ENCODE measurements at regions not wholly inside any gene's neighbourhood (a gene's known extent, or its start where the extent isn't known, plus 50 kb on each side); places are given as distances from the start of the nearest gene placed in this dataset.
"Not testable (repeated sequence)": the region's sequence is repeated elsewhere in the genome, so short reads cannot be mapped to it uniquely, and the experiment has no call there.

DNA sequence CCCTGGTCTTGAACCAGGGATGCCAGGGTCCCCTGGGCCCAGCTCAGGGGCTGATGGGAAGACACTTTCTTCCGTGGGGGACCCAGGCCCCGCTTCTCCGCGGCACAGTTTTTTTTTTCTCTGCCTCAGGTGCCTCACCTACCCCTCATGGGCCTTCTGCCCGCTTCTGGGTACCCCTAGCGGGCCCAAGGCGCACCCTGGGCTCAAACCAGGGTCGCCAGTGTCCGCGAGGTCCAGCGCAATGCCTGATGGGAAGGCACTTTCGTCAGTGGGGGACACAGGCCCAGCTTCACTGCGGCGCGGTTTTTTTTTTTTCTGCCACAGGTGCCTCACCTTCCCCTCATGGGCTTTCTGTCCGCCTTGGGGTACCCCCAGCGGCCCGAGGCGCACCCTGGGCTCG lies 163.9 kb upstream of the ZNG1F start:
- DNase-seq; H3K27me3 ChIP-seq; H3K9me3 ChIP-seq (replicated peaks in 1 of 3); H3K4me3 ChIP-seq; intact Hi-C loops (cut with DNase I); H3K27ac ChIP-seq; H3K4me1 ChIP-seq (replicated peaks in 1 of 2); H3K36me3 ChIP-seq (replicated peaks in 1 of 2): not testable (repeated sequence)
- 85 to 92% (median 88%) methylated on average over 15 to 18 of the region's 20 CpGs for WGBS, 4 donors

- H3K36me3 ChIP-seq (replicated peaks in 1 of 2); H3K27me3 ChIP-seq; H3K4me3 ChIP-seq; H3K27ac ChIP-seq; DNase-seq; intact Hi-C loops (cut with DNase I); H3K9me3 ChIP-seq (replicated peaks in 1 of 3); H3K4me1 ChIP-seq (replicated peaks in 1 of 2): not testable (repeated sequence)
- 80 to 90% (median 87%) methylated on average over 14 to 20 of the region's 20 CpGs for WGBS, 4 donors
Measured at GRCh38 chr9:41352390-41352789, 163.3 kb upstream of the ZNG1F start.

DNA sequence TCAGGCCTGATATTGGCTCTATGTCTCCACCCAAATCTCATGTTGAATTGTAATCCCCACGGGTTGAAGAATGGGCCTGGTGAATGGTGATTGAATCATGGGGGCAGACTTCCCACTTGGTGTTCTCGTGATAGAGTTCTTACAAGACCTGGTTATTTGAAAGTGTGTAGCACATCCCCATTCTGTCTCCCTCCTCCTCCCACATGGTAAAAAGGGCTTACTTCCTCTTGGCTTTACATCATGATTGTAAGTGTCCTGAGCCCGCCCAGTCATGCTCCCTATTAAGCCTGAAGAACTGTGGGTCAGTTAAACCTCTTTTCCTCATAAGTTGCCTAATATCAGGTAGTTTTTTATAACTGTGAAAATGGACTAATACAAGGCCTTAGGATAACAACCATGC lies 158.8 kb upstream of the ZNG1F start:
- H3K27ac ChIP-seq; H3K4me3 ChIP-seq; H3K4me1 ChIP-seq (replicated peaks in 1 of 2); DNase-seq; H3K9me3 ChIP-seq (replicated peaks in 1 of 3); H3K36me3 ChIP-seq (replicated peaks in 1 of 2); intact Hi-C loops (cut with DNase I); H3K27me3 ChIP-seq: not testable (repeated sequence)
- 78 to 88% (median 79%) methylated on average over 1 to 2 of the region's 3 CpGs; no CpG with 5 or more reads in 1 of the 4 donors for WGBS, 4 donors

GRCh38 chr9:41332562-41332961 lies 143.4 kb upstream of the ZNG1F start:
- H3K36me3 ChIP-seq (replicated peaks in 1 of 2); intact Hi-C loops (cut with DNase I): not testable (repeated sequence)
- WGBS, 4 donors: 60 to 83% methylated on average over 1 to 2 of the region's 5 CpGs; no CpG with 5 or more reads in 2 of the 4 donors

GRCh38 chr9:41321277-41321676 lies 132.2 kb upstream of the ZNG1F start:
- H3K9me3 ChIP-seq (replicated peaks in 1 of 3); DNase-seq; H3K27me3 ChIP-seq; H3K27ac ChIP-seq; H3K4me3 ChIP-seq; H3K36me3 ChIP-seq (replicated peaks in 1 of 2); H3K4me1 ChIP-seq (replicated peaks in 1 of 2); intact Hi-C loops (cut with DNase I): not testable (repeated sequence)
- 59 to 78% (median 72%) methylated on average over 2 of the region's 2 CpGs; no CpG with 5 or more reads in 1 of the 4 donors for WGBS, 4 donors

More at GRCh38 chr9:41332562-41332961, 143.4 kb upstream of the ZNG1F start:
- not testable (repeated sequence) for H3K27ac ChIP-seq; H3K4me3 ChIP-seq; H3K9me3 ChIP-seq (replicated peaks in 1 of 3); H3K4me1 ChIP-seq (replicated peaks in 1 of 2); H3K27me3 ChIP-seq; DNase-seq

DNA sequence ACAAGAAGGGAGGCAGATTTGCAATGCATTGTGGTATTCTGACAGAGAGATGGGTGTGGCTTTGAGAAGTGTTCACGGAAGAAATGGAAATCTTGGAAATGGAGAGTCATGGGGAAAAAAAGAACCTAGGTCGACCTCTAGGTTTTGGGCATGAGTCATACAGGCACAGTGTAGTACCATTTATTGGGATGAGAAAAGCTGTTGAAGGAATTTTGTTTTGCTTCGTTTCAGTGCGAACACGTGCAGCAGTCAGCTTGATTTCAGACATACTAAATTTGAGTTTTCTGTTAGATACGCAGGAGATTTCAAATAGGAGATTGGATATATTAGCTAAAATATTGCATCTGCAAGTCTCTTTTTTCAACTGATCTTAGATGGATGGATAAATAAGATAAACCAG lies 119.8 kb upstream of the ZNG1F start:
- 58 to 69% (median 61%) methylated on average over 6 of the region's 6 CpGs for WGBS, 4 donors
- H3K4me1 ChIP-seq (replicated peaks in 1 of 2); H3K36me3 ChIP-seq (replicated peaks in 1 of 2); H3K4me3 ChIP-seq; DNase-seq; H3K27me3 ChIP-seq; H3K27ac ChIP-seq; H3K9me3 ChIP-seq (replicated peaks in 1 of 3); intact Hi-C loops (cut with DNase I): not testable (repeated sequence)

- H3K27me3 ChIP-seq; DNase-seq; H3K27ac ChIP-seq; H3K36me3 ChIP-seq (replicated peaks in 1 of 2); H3K4me3 ChIP-seq; H3K9me3 ChIP-seq (replicated peaks in 1 of 3); H3K4me1 ChIP-seq (replicated peaks in 1 of 2); intact Hi-C loops (cut with DNase I): not testable (repeated sequence)
- 90 to 94% (median 91%) methylated on average over 16 of the region's 16 CpGs for WGBS, 4 donors
Measured at GRCh38 chr9:41285744-41286143, 96.6 kb upstream of the ZNG1F start.

DNA sequence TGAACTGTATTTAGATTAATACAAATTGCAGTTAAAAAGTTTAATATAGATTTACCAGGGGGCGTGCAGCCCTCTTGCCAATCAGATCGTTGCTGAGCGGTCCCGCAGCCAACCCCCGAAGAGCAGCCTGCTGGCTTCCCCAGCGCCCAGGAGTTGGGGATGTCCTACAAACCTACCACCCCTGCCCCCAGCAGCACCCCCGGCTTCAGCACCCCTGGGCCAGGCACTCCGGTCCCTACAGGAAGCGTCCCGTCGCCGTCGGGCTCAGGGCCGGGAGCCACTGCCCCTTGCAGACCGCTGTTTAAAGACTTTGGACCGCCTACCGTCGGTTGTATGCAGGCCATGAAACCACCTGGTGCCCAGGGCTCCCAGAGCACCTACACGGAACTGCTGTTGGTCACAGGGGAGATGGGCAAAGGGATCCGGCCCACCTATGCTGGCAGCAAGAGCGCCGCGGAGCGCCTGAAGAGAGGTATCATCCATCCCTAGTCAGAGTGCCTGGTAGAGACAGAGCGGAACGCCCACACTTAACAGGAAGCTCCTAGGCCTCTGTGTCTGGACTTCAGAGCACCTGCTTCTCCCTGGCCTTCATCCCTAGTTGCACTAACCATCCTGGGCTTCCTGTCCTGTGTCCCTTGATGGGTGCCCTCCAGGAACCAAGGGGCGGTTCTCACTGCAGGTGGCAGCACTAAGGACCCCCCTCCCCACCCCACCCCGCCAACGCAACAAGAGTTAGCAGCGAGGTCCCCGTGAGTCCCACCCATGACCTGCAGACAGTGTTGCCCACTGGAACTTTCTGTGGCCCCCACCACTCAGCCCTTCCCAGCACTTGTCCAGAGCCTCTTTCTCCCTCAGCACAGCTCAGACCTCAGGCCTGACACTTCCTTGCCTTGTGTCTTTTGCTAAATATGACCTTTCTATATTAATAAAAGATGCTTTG lies 91.5 kb upstream of the ZNG1F start:
- intact Hi-C loops (cut with DNase I): not testable (repeated sequence)

GRCh38 chr9:41279437-41279836 lies 90.3 kb upstream of the ZNG1F start:
- H3K36me3 ChIP-seq (replicated peaks in 1 of 2); intact Hi-C loops (cut with DNase I): not testable (repeated sequence)

More for the DNA sequence above, 91.5 kb upstream of the ZNG1F start:
- 32 to 80% (median 69%) methylated on average over 2 to 14 of the region's 31 CpGs for WGBS, 4 donors
- H3K27ac ChIP-seq; H3K9me3 ChIP-seq (replicated peaks in 1 of 3); H3K4me1 ChIP-seq (replicated peaks in 1 of 2); H3K27me3 ChIP-seq; H3K4me3 ChIP-seq; H3K36me3 ChIP-seq (replicated peaks in 1 of 2); DNase-seq: not testable (repeated sequence)

GRCh38 chr9:41279033-41279432 lies 89.9 kb upstream of the ZNG1F start:
- DNase-seq; H3K4me1 ChIP-seq (replicated peaks in 1 of 2); H3K27me3 ChIP-seq; intact Hi-C loops (cut with DNase I); H3K9me3 ChIP-seq (replicated peaks in 1 of 3); H3K27ac ChIP-seq; H3K4me3 ChIP-seq; H3K36me3 ChIP-seq (replicated peaks in 1 of 2): not testable (repeated sequence)
- 73 to 92% (median 89%) methylated on average over 2 to 5 of the region's 6 CpGs for WGBS, 4 donors

More at GRCh38 chr9:41279437-41279836, 90.3 kb upstream of the ZNG1F start:
- H3K27ac ChIP-seq; H3K9me3 ChIP-seq (replicated peaks in 1 of 3); DNase-seq; H3K4me3 ChIP-seq; H3K27me3 ChIP-seq; H3K4me1 ChIP-seq (replicated peaks in 1 of 2): not testable (repeated sequence)
- whole genome bisulfite sequencing, 4 donors: 66 to 83% (median 77%) methylated on average over 1 to 9 of the region's 13 CpGs

Measured in adrenal gland (tissue), 9 donors.